ENCODE measurements at regions not wholly inside any gene's neighbourhood (a gene's known extent, or its start where the extent isn't known, plus 50 kb on each side); places are given as distances from the start of the nearest gene placed in this dataset.

- DNase-seq, result no peak
Measured at GRCh38 chr16:86353948-86354347, 156.4 kb upstream of the FOXF1 start.

DNA sequence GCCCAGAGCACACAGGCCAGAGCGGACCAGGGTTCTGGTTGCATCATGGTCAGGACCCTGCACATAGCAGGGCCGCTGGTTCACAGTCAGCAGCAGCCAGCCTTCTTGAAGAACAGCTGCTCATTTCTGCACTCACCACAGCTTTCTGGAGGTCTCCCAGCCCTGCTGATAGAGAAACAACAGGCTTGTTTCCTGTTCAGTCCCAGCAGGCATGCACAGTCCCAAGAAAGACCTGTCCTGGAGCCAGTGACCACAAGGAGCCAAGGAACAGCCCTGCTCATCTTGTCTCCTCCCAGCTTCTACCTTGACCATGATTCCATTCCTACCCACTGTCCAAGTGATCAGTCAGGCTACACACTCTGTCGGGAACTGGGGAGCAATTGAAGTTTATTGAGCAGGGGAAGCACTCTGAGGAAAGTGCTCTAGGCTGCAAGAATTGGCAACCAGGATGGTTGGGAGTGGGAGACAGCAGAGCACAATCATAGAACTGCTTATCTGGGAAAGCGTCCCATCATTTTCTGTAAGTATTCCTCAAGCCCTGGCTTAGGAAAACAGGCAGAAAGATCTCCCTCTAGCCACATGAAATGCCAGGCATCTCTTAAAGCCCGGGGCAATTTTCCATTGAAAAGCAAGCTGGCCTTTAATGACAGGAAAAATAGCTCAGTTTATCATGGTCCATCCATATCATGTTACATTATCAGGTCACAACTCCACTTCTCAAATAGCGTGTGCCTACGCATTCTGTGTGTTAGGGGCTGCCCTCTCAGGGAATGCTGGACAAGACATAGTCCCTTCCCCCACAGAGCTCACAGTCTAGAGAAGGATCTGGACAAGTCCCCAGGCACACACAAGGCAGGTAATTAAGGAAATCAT is 155.4 kb upstream of the FOXF1 start:
- no peak for DNase-seq

DNA sequence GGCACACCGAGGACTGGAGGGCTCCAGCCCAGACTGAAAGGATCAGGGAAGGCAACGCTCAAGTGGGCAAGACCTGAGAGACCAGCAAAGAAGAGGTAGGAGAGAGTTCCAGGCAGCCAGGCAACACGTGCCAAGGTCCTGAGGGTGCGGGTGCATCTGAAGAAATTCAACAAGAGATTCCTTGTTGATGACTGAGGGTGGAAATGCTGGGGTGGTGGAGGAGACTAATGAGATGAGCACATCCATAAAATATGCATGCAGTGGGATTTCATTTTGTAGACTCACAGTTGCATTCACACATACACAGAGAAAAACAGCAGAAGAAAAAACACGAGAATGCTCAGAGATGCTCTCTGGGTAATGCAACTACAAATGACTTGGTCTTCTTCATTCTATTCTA is 154.8 kb upstream of the FOXF1 start:
- DNase-seq, result no peak

DNA sequence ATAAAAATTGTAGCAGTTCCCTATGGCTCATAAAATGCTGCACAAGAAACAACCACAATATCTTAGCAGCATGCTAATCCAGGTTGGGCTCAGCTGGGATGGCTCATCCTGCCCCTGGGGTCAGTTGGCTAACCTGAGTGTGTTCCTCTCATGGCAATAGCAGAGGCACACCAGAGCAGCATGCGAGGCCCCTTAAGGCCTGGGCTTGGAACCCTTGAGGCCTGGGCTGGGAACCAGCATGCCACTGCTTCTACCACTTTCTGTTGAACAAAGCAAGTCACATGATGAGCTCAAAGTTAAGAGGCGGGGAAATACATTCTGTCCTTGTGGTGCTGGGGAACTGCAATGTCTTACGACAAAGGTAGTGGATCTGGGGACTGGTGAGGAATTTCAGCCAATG is 154.4 kb upstream of the FOXF1 start:
- DNase-seq, result no peak

DNA sequence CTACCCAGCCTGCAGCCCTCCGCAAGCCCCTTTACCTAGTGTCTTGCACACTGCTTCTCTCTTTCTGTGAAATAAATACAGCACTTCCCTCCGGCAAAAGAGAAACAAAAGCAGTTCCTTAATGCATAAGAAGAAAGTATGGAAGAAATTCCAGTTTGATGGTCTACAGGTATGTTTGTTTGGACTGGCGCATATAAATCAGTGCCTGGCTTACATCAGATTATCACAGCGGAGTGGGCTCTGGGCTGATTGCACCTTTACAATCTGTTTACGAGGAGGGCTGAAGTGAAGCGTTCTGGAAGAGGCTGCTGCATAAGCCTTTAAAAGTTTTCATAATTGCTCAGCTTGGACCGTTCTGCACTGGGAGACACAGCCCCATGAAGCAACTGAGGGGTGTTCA is 153.5 kb upstream of the FOXF1 start:
- DNase-seq, result no peak

GRCh38 chr16:86357303-86357702 is 153.0 kb upstream of the FOXF1 start:
- DNase-seq, result no peak

DNA sequence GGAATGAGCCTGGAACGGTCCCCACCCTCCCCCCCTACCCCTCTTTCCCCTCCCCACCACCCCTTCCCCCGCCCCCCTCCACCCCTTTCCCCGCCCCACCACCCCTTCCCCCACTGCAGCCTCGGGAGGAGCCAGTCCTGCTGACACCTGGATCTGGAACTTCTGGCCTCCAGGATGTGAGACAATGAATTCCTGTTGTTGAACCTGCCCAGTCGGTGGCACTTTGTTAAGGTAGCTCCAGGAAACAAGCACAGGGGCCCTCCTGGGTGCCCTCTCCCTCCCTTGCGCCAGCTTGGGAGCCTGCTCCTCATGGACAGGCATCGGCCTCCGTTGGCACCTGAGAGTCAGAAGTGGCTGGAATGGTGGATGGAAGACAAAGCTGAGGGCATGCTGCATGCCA is 152.4 kb upstream of the FOXF1 start:
- no peak for DNase-seq

GRCh38 chr16:86359571-86359970 is 150.8 kb upstream of the FOXF1 start:
- no peak for DNase-seq

- DNase-seq, result no peak
Measured at GRCh38 chr16:86362155-86362849, 148.0 kb upstream of the FOXF1 start.

- no peak for DNase-seq
Measured at GRCh38 chr16:86363057-86363490, 147.3 kb upstream of the FOXF1 start.

- no peak for DNase-seq
Measured at GRCh38 chr16:86363836-86364618, 146.3 kb upstream of the FOXF1 start.

DNA sequence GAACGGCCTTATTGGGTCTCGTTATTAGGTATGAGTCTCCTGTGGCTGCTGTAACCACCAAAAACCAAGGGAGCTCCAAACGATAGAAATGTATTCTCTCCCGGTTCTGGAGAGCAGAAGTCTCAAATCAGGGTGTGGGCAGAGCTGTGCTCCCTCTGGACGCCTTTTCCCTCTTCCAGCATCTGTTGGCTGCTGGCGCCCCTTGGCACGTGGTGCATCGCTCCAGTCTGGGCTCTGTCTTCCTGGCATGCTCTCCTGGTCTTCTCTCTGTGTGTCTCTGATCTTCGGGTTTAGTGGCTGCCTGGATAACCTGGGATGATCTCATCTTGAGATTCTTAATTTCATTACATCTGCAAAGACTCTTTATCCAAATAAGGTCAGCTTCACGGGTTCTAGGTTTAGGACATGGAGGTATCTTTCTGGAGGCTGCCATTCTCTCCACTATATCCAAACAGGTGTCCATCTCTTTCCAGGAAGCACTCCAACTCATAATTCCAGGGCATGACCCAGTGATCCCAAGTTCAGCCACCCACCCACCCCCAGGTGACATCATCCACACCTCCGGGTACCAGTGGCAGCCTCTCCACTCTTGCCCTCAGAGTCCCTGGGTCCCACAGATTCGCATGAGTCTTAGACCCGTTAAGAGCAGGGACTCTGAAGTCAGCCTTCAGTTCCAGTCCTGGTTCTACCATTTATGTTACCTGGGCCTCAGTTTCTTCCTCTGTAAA is 145.5 kb upstream of the FOXF1 start:
- DNase-seq, result no peak

DNA sequence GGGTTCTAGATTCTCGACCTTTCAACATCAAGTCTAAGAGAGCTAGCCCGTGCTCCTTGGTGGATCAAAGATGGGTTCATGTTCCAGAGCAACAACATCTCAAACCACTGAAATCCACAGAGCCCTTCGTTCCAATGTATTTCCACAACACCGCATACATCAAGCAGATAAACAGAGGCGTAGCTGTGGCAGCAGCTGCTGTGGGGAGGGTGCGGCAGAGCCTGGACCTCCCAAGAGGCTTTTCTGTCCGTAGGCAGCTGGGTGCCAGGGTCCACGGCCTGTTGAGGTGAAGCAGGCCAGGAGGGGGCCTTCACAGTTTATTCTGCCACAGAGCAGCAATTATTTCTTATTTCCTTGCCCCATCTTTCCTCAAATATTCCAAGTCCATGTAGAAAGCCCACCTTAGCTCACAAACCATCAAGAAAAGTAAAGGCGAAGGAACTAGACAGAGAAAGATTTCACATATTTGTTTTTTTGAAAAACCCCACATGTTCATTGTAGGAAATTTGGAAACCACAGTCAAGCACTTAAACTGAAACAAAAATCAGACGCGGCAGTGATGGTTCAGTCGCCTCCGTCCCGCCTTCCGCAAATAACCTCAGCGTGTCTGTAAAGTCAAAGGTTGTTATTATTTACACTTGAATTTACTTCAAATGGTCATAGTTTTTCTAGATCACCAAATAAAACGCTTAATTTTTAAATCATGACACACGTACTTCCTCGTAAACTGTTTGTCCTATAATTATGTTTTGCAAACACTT is 144.6 kb upstream of the FOXF1 start:
- no peak for DNase-seq

- no peak for DNase-seq
Measured at GRCh38 chr16:86366481-86366880, 143.8 kb upstream of the FOXF1 start.

DNA sequence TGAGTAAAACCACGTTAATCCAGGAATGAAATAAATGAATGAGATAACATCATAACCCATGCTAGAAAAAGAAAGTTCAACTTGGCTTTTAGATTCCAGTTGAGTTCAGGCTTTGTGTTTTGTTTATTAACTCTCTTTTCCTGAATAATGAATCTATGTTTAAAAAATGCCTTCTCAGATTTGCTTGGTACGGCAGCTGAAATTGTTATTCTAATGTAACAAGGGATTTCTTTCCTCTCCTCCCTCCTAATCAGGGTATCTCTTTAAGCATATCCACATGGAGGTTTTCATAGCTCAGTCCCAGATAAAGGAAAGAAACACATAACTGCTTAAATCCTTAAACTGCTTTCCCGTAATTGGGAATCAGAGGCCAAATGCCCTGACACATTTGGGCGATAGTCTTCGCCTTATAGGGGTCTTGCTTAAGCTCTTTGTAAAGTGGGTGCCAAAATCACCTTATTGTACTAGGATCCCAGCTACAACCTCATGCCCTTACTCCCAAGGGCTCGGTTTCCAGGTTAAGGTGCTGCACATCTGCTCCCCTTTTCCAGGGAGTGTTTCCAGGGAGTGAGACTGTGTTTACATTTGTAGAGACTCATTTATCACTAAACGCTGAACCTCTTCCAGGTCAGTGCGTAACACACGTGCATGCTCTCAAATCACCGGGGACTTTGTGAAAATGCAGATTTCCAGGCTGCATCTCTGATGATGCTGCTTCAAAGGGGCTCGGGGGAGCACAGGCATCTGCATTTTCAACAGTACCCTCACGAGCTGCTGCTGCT is 142.8 kb upstream of the FOXF1 start:
- no peak for DNase-seq

DNA sequence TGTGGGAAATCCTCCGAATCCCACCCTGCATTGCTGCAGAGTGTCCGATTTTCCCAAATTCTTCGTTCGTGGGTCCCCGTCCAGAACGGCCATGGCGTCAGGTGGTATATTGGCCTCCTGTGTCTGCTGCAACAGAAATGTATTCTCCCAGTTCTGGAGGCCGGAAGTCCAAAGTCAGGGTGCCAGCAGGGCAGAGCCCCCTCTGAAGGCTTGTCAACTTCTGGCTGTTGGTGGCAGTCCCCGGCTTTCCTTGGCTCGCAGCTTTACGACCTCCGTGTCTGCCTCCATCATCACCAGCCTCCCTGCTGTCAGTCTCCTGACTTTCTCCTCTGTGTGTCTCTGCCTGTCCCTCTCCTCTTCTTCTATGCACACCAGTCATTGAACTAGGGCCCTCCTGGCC is 142.1 kb upstream of the FOXF1 start:
- DNase-seq, result no peak

DNA sequence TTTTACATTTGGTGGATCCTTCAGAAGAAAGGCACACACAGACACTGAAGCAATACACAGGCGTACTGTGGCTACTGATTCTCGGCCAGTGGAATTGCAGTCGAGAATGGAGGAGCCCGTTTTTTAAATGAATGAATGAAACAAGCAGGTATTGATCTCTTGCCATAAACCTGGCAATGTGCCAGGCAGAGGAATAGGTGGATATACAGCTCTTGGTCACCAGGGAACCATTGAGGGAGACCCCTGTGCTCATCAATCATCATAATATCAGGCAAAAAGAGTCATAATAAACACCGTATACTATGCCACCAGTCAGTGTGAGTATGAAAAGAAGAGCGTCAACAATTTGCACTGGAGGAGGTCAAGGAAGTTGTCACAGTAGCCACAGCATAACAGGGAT is 140.3 kb upstream of the FOXF1 start:
- no peak for DNase-seq

GRCh38 chr16:86371083-86371803 is 139.1 kb upstream of the FOXF1 start:
- no peak for DNase-seq

GRCh38 chr16:86372193-86372592 is 138.1 kb upstream of the FOXF1 start:
- no peak for DNase-seq

DNA sequence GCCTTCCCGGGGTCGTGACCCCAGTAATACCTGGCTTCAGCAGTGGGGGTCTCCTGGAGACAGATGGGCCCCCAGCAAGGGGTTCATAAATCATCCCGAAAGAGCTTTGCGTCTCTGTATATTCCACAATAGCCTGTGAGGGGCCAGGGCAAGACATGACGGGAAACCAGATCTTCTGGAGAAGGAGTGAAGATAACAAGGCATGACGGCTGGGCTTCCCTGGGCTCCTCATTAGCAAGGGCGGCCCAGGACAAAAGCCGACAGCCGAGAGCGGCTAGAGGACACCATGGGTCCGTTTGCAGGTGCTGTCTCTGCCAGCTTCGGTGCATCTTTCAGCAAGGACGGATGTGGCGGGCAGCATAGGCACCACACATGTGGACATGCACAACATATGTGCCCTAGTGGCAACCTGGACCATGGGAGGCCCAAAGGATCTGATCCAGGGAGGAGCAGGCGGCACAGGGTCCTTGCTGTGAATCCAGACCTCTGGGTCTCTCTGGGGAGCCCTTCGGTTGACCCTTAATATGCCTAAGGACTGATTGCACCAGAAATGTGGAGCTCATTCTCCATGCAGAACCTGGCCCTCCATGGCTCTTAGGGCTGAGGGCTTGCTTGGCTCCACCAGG is 136.9 kb upstream of the FOXF1 start:
- DNase-seq, result no peak

Measured in hindlimb muscle (tissue), 1 donor.